ENCODE measurements at regions not wholly inside any gene's neighbourhood (a gene's known extent, or its start where the extent isn't known, plus 50 kb on each side); places are given as distances from the start of the nearest gene placed in this dataset.
"Not testable (repeated sequence)": the region's sequence is repeated elsewhere in the genome, so short reads cannot be mapped to it uniquely, and the experiment has no call there.

- TF ChIP-seq, protein P1, sequence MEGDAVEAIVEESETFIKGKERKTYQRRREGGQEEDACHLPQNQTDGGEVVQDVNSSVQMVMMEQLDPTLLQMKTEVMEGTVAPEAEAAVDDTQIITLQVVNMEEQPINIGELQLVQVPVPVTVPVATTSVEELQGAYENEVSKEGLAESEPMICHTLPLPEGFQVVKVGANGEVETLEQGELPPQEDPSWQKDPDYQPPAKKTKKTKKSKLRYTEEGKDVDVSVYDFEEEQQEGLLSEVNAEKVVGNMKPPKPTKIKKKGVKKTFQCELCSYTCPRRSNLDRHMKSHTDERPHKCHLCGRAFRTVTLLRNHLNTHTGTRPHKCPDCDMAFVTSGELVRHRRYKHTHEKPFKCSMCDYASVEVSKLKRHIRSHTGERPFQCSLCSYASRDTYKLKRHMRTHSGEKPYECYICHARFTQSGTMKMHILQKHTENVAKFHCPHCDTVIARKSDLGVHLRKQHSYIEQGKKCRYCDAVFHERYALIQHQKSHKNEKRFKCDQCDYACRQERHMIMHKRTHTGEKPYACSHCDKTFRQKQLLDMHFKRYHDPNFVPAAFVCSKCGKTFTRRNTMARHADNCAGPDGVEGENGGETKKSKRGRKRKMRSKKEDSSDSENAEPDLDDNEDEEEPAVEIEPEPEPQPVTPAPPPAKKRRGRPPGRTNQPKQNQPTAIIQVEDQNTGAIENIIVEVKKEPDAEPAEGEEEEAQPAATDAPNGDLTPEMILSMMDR (IDR thresholded peaks at IDR 0.05) = not testable (repeated sequence)
- not testable (repeated sequence) for TF ChIP-seq POLR2A (IDR thresholded peaks at IDR 0.05)
Observed at GRCh38 chr2:87622720-87623119, 125.2 kb upstream of the PLGLB2 start.
